HG02610 (cell line): ENCODE measurements at regions not wholly inside any gene's neighbourhood (a gene's known extent, or its start where the extent isn't known, plus 50 kb on each side); places are given as distances from the start of the nearest gene placed in this dataset.

ENCODE experiments used
- ATAC-seq: cut with Tn5 transposase; IDR thresholded peaks from one replicate; pipeline ENCODE4 v1.9.1; 2021; ENCODE audit warnings: mild to moderate bottlenecking, moderate library complexity; ENCODE audit not compliant: unreplicated experiment

- no peak for ATAC-seq
Measured at GRCh38 chr18:39051013-39051412, 1485.4 kb upstream of the CELF4 start.

GRCh38 chr18:39039813-39040212, 1474.2 kb upstream of the CELF4 start:
- no peak for ATAC-seq

GRCh38 chr18:39037925-39038324, 1472.3 kb upstream of the CELF4 start:
- ATAC-seq, result no peak

GRCh38 chr18:39033312-39033711, 1467.7 kb upstream of the CELF4 start:
- no peak for ATAC-seq

- ATAC-seq, result no peak
Measured at GRCh38 chr18:39031647-39032046, 1466.0 kb upstream of the CELF4 start.

- no peak for ATAC-seq
Measured at GRCh38 chr18:39030124-39030655, 1464.6 kb upstream of the CELF4 start.

GRCh38 chr18:39025531-39025930, 1459.9 kb upstream of the CELF4 start:
- ATAC-seq, result no peak

GRCh38 chr18:39019989-39020388, 1454.4 kb upstream of the CELF4 start:
- ATAC-seq, result no peak

GRCh38 chr18:39007031-39007902, 1441.7 kb upstream of the CELF4 start:
- no peak for ATAC-seq

- no peak for ATAC-seq
Measured at GRCh38 chr18:38996056-38996455, 1430.5 kb upstream of the CELF4 start.

- ATAC-seq, result no peak
Measured at GRCh38 chr18:38993342-38993741, 1427.7 kb upstream of the CELF4 start.

- no peak for ATAC-seq
Measured at GRCh38 chr18:38984968-38985367, 1419.4 kb upstream of the CELF4 start.

- no peak for ATAC-seq
Measured at GRCh38 chr18:38982072-38982471, 1416.5 kb upstream of the CELF4 start.

- no peak for ATAC-seq
Measured at GRCh38 chr18:38981389-38981788, 1415.8 kb upstream of the CELF4 start.

GRCh38 chr18:38980420-38980819, 1414.8 kb upstream of the CELF4 start:
- ATAC-seq, result no peak

GRCh38 chr18:38972571-38972970, 1407.0 kb upstream of the CELF4 start:
- ATAC-seq, result no peak

- no peak for ATAC-seq
Measured at GRCh38 chr18:38971881-38972280, 1406.3 kb upstream of the CELF4 start.

- no peak for ATAC-seq
Measured at GRCh38 chr18:38966841-38967240, 1401.2 kb upstream of the CELF4 start.

GRCh38 chr18:38963943-38964660, 1398.5 kb upstream of the CELF4 start:
- ATAC-seq, result no peak

- ATAC-seq, result peak; percentile 64
Measured at GRCh38 chr18:38961880-38962279, 1396.3 kb upstream of the CELF4 start.

- no peak for ATAC-seq
Measured at GRCh38 chr18:38957736-38958135, 1392.1 kb upstream of the CELF4 start.

- no peak for ATAC-seq
Measured at GRCh38 chr18:38956068-38956467, 1390.5 kb upstream of the CELF4 start.
